ENCODE measurements at regions not wholly inside any gene's neighbourhood (a gene's known extent, or its start where the extent isn't known, plus 50 kb on each side); places are given as distances from the start of the nearest gene placed in this dataset.

GRCh38 chr2:47309952-47310800 lies 58.9 kb upstream of the EPCAM start:
- no peaks in the 10 kb centered on the region for H4K20me1 ChIP-seq (ENCODE audit: insufficient read depth)
- H3K4me2 ChIP-seq = peak overlapping the region; percentile 77
- H3K4me3 ChIP-seq = peak overlapping the region; percentile 30; the same call in 1 of the 2 replicates
- BruUV-seq (replicated peaks) = no TSS peak
- H3K79me2 ChIP-seq (ENCODE audit: low read depth) = no peaks in the 10 kb centered on the region
- no peaks in the 10 kb centered on the region for H3K36me3 ChIP-seq (ENCODE audit: low read depth)
- H3K27me3 ChIP-seq (ENCODE audit: insufficient read depth, low read depth) = no peaks in the 10 kb centered on the region
- peak; percentile 73 to 99 for DNase-seq
- H3K27ac ChIP-seq = peak overlapping the region; percentile 96
- H2AFZ ChIP-seq = peak overlapping the region; percentile 21; the same call in 1 of the 2 replicates
- TF ChIP-seq EZH2 (IDR thresholded peaks at IDR 0.05; ENCODE audit: low read depth) = no peak
- intact Hi-C loops (cut with micrococcal nuclease; ENCODE audit: unreplicated experiment) = loop anchor here (1.0 to 5.0 kb wide), 2 partner anchors 41 to 113 kb away; no protein-coding TSS in a partner anchor
- CTCF ChIA-PET = interaction anchor here (0.6 kb wide), 1 partner anchor 1368 kb away, joined by 13 read pairs; no protein-coding TSS in a partner anchor
- no peaks in the 10 kb centered on the region for H3K9me3 ChIP-seq (ENCODE audit: insufficient read depth, low read depth)
- H3K4me1 ChIP-seq (replicated peaks; ENCODE audit: insufficient read depth) = peaks cover 74% of the 10 kb centered on the region
- H3F3A ChIP-seq (ENCODE audit: insufficient read depth, low read depth) = peaks cover 69% of the 10 kb centered on the region
- H3K9me2 ChIP-seq (ENCODE audit: insufficient read depth) = no peaks in the 10 kb centered on the region
- POLR2A ChIA-PET (ENCODE audit: unreplicated experiment) = interaction anchor here (0.6 to 0.9 kb wide), 5 partner anchors 13 to 294 kb away, joined by 3 to 23 read pairs (median 7); no protein-coding TSS in a partner anchor

GRCh38 chr2:47309472-47309951 lies 59.6 kb upstream of the EPCAM start:
- DNase-seq = no peak
- no peak for TF ChIP-seq CTCF (conservative IDR thresholded peaks at IDR 0.05)
- TF ChIP-seq EZH2 (IDR thresholded peaks at IDR 0.05; ENCODE audit: low read depth) = no peak
- CTCF ChIA-PET = no interaction called here
- no peaks in the 10 kb centered on the region for H3K9me2 ChIP-seq (ENCODE audit: insufficient read depth)
- H3F3A ChIP-seq (ENCODE audit: insufficient read depth, low read depth) = peaks cover 69% of the 10 kb centered on the region
- H3K9me3 ChIP-seq (ENCODE audit: insufficient read depth, low read depth) = no peaks in the 10 kb centered on the region
- intact Hi-C loops (cut with micrococcal nuclease; ENCODE audit: unreplicated experiment) = no loop called here
- no peak overlapping the region for H2AFZ ChIP-seq
- H3K27me3 ChIP-seq (ENCODE audit: insufficient read depth, low read depth) = no peaks in the 10 kb centered on the region
- POLR2A ChIA-PET (ENCODE audit: unreplicated experiment) = interaction anchor here (0.6 to 0.7 kb wide), 3 partner anchors 131 to 293 kb away, joined by 4 to 7 read pairs (median 4); no protein-coding TSS in a partner anchor
- peak overlapping the region; percentile 14; the same call in 1 of the 2 replicates for H3K4me3 ChIP-seq
- no peaks in the 10 kb centered on the region for H4K20me1 ChIP-seq (ENCODE audit: insufficient read depth)
- H3K4me1 ChIP-seq (replicated peaks; ENCODE audit: insufficient read depth) = peaks cover 74% of the 10 kb centered on the region
- H3K36me3 ChIP-seq (ENCODE audit: low read depth) = no peaks in the 10 kb centered on the region
- peak overlapping the region; percentile 77 for H3K4me2 ChIP-seq
- no TSS peak for BruUV-seq (replicated peaks)
- no peaks in the 10 kb centered on the region for H3K79me2 ChIP-seq (ENCODE audit: low read depth)
- peak overlapping the region; percentile 96 for H3K27ac ChIP-seq

GRCh38 chr2:47307066-47307465 lies 62.0 kb upstream of the EPCAM start:
- no peak for TF ChIP-seq EZH2 (IDR thresholded peaks at IDR 0.05; ENCODE audit: low read depth)
- TF ChIP-seq CTCF (conservative IDR thresholded peaks at IDR 0.05) = no peak
- Histone ChIP-seq H3K36me3 (ENCODE audit: low read depth) (no peaks in the 10 kb centered on the region), H3K79me2 (ENCODE audit: low read depth) (no peaks in the 10 kb centered on the region), H3K9me2 (ENCODE audit: insufficient read depth) (no peaks in the 10 kb centered on the region), H3K4me3 (no peak overlapping the region), H3K4me2 (peak overlapping the region; percentile 1; the same call in 1 of the 2 replicates), H4K20me1 (ENCODE audit: insufficient read depth) (no peaks in the 10 kb centered on the region), H3K27ac (no peak overlapping the region), H3F3A (ENCODE audit: insufficient read depth, low read depth) (peaks cover 59% of the 10 kb centered on the region), H3K9me3 (ENCODE audit: insufficient read depth, low read depth) (no peaks in the 10 kb centered on the region), H2AFZ (no peak overlapping the region), H3K27me3 (ENCODE audit: insufficient read depth, low read depth) (no peaks in the 10 kb centered on the region), H3K4me1 (replicated peaks; ENCODE audit: insufficient read depth) (peaks cover 63% of the 10 kb centered on the region)
- DNase-seq = peak in 1 of 2 experiments; percentile 67
- intact Hi-C loops (cut with micrococcal nuclease; ENCODE audit: unreplicated experiment) = no loop called here
- CTCF ChIA-PET = no interaction called here
- BruUV-seq (replicated peaks) = no TSS peak
- POLR2A ChIA-PET (ENCODE audit: unreplicated experiment) = no interaction called here

Measured in PC-9 (cell line).